ENCODE measurements at regions not wholly inside any gene's neighbourhood (a gene's known extent, or its start where the extent isn't known, plus 50 kb on each side); places are given as distances from the start of the nearest gene placed in this dataset.

DNA sequence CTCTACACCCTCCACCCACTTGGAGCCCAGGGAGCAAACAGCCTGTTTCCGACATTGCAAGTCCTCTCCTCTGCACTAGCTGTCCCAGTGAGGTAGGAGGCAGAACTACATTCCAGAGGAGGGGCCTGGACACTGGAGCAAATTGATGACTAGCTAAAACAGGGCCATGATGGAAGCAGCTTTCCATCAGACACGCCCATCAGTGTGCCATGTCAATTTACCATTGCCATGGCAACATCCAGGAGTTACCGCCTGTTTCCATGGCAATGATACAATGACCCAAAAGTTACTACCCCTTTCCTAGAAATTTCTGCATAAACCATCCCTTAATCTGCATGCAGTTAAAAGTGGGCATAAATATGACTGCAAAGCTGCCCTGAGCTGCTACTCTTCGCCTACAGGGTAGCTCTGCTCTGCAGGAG is 647.1 kb downstream of the PTPRU start:
- H3K9me3 ChIP-seq = no peaks in the 10 kb centered on the region
- TF ChIP-seq, protein P1, sequence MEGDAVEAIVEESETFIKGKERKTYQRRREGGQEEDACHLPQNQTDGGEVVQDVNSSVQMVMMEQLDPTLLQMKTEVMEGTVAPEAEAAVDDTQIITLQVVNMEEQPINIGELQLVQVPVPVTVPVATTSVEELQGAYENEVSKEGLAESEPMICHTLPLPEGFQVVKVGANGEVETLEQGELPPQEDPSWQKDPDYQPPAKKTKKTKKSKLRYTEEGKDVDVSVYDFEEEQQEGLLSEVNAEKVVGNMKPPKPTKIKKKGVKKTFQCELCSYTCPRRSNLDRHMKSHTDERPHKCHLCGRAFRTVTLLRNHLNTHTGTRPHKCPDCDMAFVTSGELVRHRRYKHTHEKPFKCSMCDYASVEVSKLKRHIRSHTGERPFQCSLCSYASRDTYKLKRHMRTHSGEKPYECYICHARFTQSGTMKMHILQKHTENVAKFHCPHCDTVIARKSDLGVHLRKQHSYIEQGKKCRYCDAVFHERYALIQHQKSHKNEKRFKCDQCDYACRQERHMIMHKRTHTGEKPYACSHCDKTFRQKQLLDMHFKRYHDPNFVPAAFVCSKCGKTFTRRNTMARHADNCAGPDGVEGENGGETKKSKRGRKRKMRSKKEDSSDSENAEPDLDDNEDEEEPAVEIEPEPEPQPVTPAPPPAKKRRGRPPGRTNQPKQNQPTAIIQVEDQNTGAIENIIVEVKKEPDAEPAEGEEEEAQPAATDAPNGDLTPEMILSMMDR (IDR thresholded peaks at IDR 0.05) = no peak
- TF ChIP-seq EP300 (IDR thresholded peaks at IDR 0.05) (no peak), POLR2A (IDR thresholded peaks at IDR 0.05; ENCODE audit: low read depth) (no peak), POLR2AphosphoS5 (IDR thresholded peaks at IDR 0.05) (no peak)

DNA sequence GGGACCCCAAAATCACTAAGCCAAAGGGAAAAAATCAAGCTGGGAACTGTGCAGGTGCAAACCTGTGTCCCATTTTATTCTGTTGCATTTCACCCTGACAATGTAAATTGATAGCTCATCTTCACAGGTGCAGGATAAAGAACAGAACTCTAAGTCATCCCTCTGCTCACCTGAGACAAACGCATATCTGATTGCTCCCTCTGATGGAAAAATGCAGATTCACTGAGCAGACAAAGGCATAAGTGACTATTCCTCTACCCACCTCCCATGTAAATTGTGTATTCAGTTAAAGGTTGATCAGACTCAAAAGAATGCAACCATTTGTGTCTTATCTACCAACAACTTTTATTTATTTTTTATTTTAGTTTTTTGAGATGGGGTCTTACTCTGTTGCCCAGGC is 644.2 kb downstream of the PTPRU start:
- WGBS = 90% methylated on average over 1 of the region's 1 CpG
- H3K36me3 ChIP-seq = no peaks in the 10 kb centered on the region
- intact Hi-C loops (cut with DNase I) = no loop called here
- no peaks in the 10 kb centered on the region for H3K4me1 ChIP-seq
- no peaks in the 10 kb centered on the region for H3K9me3 ChIP-seq
- peaks cover 0 to 21% (median 2%) of the 10 kb centered on the region in 4 donors for H3K27me3 ChIP-seq
- H3K27ac ChIP-seq (replicated peaks in 1 of 4) = no peak overlapping the region
- TF ChIP-seq POLR2A (IDR thresholded peaks at IDR 0.05; ENCODE audit: low read depth) (no peak), EP300 (IDR thresholded peaks at IDR 0.05) (no peak), POLR2AphosphoS5 (IDR thresholded peaks at IDR 0.05) (no peak)
- TF ChIP-seq, protein P1 (IDR thresholded peaks at IDR 0.05) = no peak
- no peak for DNase-seq (ENCODE audit: extremely low spot score)
- H3K4me3 ChIP-seq = no peak overlapping the region

More for the DNA sequence above, 647.1 kb downstream of the PTPRU start:
- Histone ChIP-seq H3K36me3 (no peaks in the 10 kb centered on the region), H3K4me3 (no peak overlapping the region), H3K27me3 (peaks cover 0 to 27% (median 2%) of the 10 kb centered on the region in 4 donors), H3K4me1 (no peaks in the 10 kb centered on the region), H3K27ac (replicated peaks in 1 of 4) (no peak overlapping the region)
- intact Hi-C loops (cut with DNase I) = no loop called here
- DNase-seq (ENCODE audit: extremely low spot score) = no peak
- WGBS = 79% methylated on average over 4 of the region's 4 CpGs

DNA sequence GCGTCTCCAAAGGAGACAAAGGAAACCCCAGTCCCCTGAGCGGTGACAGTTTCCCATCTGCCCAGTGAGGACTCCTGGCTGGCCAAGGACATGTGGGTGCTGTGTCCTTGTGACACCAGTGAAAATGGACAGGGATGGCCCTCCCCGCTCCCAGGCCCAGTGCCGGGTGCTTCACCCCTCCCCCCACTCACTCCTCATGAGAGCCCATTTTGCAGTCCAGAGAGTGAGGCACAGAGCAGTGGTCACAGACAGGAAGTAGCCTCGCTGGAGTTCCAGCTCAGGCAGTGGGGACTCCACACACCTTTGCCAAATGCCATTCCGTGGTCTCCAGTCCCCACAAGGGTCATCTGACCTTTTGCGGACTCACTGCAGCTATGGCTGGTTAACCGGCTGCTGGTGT is 642.9 kb downstream of the PTPRU start:
- H3K27me3 ChIP-seq = peaks cover 0 to 21% (median 2%) of the 10 kb centered on the region in 4 donors
- TF ChIP-seq EP300 (IDR thresholded peaks at IDR 0.05) (no peak), POLR2AphosphoS5 (IDR thresholded peaks at IDR 0.05) (no peak)
- TF ChIP-seq, protein P1 (IDR thresholded peaks at IDR 0.05) = no peak
- no peak overlapping the region for H3K4me3 ChIP-seq
- intact Hi-C loops (cut with DNase I) = no loop called here
- H3K9me3 ChIP-seq = no peaks in the 10 kb centered on the region
- H3K4me1 ChIP-seq = no peaks in the 10 kb centered on the region
- DNase-seq (ENCODE audit: extremely low spot score) = no peak
- no peaks in the 10 kb centered on the region for H3K36me3 ChIP-seq
- H3K27ac ChIP-seq (replicated peaks in 1 of 4) = no peak overlapping the region
- 75% methylated on average over 5 of the region's 8 CpGs for WGBS

DNA sequence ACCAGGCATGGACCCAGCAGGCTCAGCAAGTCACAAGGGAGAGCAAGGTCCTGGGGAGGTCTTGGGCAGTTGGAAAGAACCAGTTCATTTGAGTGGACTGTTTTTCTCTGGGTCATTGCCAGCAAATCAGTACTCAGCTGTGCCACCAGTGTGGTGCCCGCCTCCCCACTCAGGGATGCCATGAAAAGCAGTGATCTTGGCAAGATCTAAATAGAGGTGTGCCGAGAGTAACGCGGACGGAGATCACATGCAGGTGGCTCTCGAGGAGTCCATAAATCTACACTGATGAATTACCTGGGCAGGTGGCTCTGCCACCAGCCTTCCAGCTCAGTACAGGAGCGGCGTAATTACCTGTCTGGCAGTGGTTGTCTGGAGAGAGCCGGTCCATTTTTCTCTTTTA is 642.2 kb downstream of the PTPRU start:
- no peaks in the 10 kb centered on the region for H3K9me3 ChIP-seq
- peaks cover 0 to 21% (median 2%) of the 10 kb centered on the region in 4 donors for H3K27me3 ChIP-seq
- H3K4me1 ChIP-seq = no peaks in the 10 kb centered on the region
- whole genome bisulfite sequencing = 91% methylated on average over 9 of the region's 9 CpGs
- TF ChIP-seq, protein P1 (IDR thresholded peaks at IDR 0.05) = no peak
- no peak for TF ChIP-seq POLR2AphosphoS5 (IDR thresholded peaks at IDR 0.05)
- TF ChIP-seq POLR2A (IDR thresholded peaks at IDR 0.05; ENCODE audit: low read depth) = no peak
- TF ChIP-seq EP300 (IDR thresholded peaks at IDR 0.05) = no peak
- no peak overlapping the region for H3K27ac ChIP-seq (replicated peaks in 1 of 4)
- H3K4me3 ChIP-seq = no peak overlapping the region
- no peaks in the 10 kb centered on the region for H3K36me3 ChIP-seq
- intact Hi-C loops (cut with DNase I) = no loop called here
- no peak for DNase-seq (ENCODE audit: extremely low spot score)

DNA sequence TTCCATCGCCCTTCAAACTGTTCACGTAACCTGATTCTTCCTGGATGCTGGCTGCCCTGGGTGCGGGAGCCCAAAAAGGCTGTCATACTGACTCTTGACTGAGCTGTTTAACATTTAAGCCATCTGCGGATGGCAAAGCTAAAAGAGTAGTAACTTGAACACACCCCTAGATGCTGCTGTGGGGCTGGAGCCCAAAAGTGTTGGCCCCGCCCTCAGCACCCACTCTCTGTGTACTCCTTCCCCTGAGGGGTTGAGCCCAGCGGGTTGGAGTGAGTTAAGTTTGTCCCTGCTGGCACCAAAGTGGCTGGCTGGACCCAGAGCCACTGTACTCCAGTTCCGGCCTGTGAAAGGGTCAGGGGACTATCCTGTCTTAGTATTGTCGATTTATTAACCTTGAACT is 640.6 kb downstream of the PTPRU start:
- DNase-seq (ENCODE audit: extremely low spot score) = no peak
- Histone ChIP-seq H3K36me3 (no peaks in the 10 kb centered on the region), H3K4me3 (no peak overlapping the region), H3K9me3 (no peaks in the 10 kb centered on the region), H3K4me1 (no peaks in the 10 kb centered on the region), H3K27me3 (peaks cover 0 to 19% (median 2%) of the 10 kb centered on the region in 4 donors), H3K27ac (replicated peaks in 1 of 4) (no peak overlapping the region)
- intact Hi-C loops (cut with DNase I) = no loop called here
- TF ChIP-seq POLR2A (IDR thresholded peaks at IDR 0.05; ENCODE audit: low read depth) (no peak), POLR2AphosphoS5 (IDR thresholded peaks at IDR 0.05) (no peak), EP300 (IDR thresholded peaks at IDR 0.05) (no peak)
- TF ChIP-seq, protein P1 (IDR thresholded peaks at IDR 0.05) = no peak
- WGBS = 77% methylated on average over 8 of the region's 8 CpGs

All from esophagus muscularis mucosa (tissue), 4 donors.